ENCODE measurements at regions not wholly inside any gene's neighbourhood (a gene's known extent, or its start where the extent isn't known, plus 50 kb on each side); places are given as distances from the start of the nearest gene placed in this dataset.

- TF ChIP-seq CTCF (IDR thresholded peaks at IDR 0.05) (no peak), EZH2 (IDR thresholded peaks at IDR 0.05; ENCODE audit: borderline replicate concordance, insufficient read depth, low read depth, low read length, poor library complexity, severe bottlenecking) (no peak)
Observed at GRCh38 chr3:18030371-18030870, 288.0 kb upstream of the TBC1D5 start.

Data from B cell (primary cell).